Smooth muscle cell (in vitro differentiated cells): ENCODE measurements at regions not wholly inside any gene's neighbourhood (a gene's known extent, or its start where the extent isn't known, plus 50 kb on each side); places are given as distances from the start of the nearest gene placed in this dataset.

Experiments
- DNase-seq: peaks from one replicate; lab custom pipeline; 2025; ENCODE audit not compliant: unreplicated experiment; lab: John Stamatoyannopoulos, UW
- H2AFZ ChIP-seq: fragments of 200-600 bp; sonication (generic); 2 replicates; pipeline ENCODE4 v1.6.0; 2016; ENCODE audit warnings: antibody characterized with exemption, low read depth, mild to moderate bottlenecking
- H3F3A ChIP-seq: fragments of 200-600 bp; sonication (generic); 2 replicates; pipeline ENCODE4 v1.6.0; 2017; ENCODE audit warnings: antibody characterized with exemption, low read depth
- H3K27ac ChIP-seq: fragments of 200-600 bp; sonication (generic); 2 replicates; pipeline ENCODE4 v1.5.1; 2016; ENCODE audit warnings: low read depth, mild to moderate bottlenecking
- H3K27me3 ChIP-seq: fragments of 200-600 bp; sonication (generic); 2 replicates; pipeline ENCODE4 v1.6.1; 2016; ENCODE audit warnings: low read depth, mild to moderate bottlenecking
- H3K36me3 ChIP-seq: fragments of 200-600 bp; sonication (generic); 2 replicates; pipeline ENCODE4 v1.5.1; 2016; ENCODE audit warnings: low read depth
- H3K4me1 ChIP-seq: fragments of 200-600 bp; sonication (generic); 2 replicates; pipeline ENCODE4 v1.5.1; 2016; ENCODE audit warnings: low read depth
- H3K4me2 ChIP-seq: fragments of 200-600 bp; sonication (generic); 2 replicates; pipeline ENCODE4 v1.6.0; 2016; ENCODE audit warnings: mild to moderate bottlenecking
- H3K4me3 ChIP-seq: fragments of 200-600 bp; sonication (generic); 2 replicates; pipeline ENCODE4 v1.5.1; 2016; ENCODE audit warnings: mild to moderate bottlenecking
- H3K79me2 ChIP-seq: fragments of 200-600 bp; sonication (generic); 2 replicates; pipeline ENCODE4 v1.6.0; 2016; ENCODE audit warnings: low read depth, mild to moderate bottlenecking
- H3K9ac ChIP-seq: fragments of 200-600 bp; sonication (generic); 2 replicates; pipeline ENCODE4 v1.6.0; 2016; ENCODE audit warnings: low read depth
- H3K9me3 ChIP-seq: fragments of 200-600 bp; sonication (generic); replicated peaks from 2 replicates; pipeline ENCODE4 v1.5.1; 2016; ENCODE audit warnings: low read depth
- H4K20me1 ChIP-seq: fragments of 200-600 bp; sonication (generic); 2 replicates; pipeline ENCODE4 v1.6.0; 2016; ENCODE audit warnings: low read depth
- CTCF ChIP-seq: fragments of 200-600 bp; sonication (generic); IDR thresholded peaks from 2 replicates; pipeline ENCODE4 v1.5.1; 2017; ENCODE audit warnings: borderline replicate concordance, mild to moderate bottlenecking, antibody characterized with exemption; ENCODE audit not compliant: insufficient read depth, poor library complexity, severe bottlenecking
- WGBS: methylation state at CpG from one replicate; pipeline ENCODE4 v1.1.7; 2016; ENCODE audit warnings: low lambda C conversion rate; 5-methylcytosine and 5-hydroxymethylcytosine counted together

- no peak overlapping the region for H3K9ac ChIP-seq
- H3K4me2 ChIP-seq: no peak overlapping the region
- no peaks in the 10 kb centered on the region for H3K9me3 ChIP-seq
- no peaks in the 10 kb centered on the region for H3K79me2 ChIP-seq
- no peak for TF ChIP-seq CTCF
- DNase-seq: no peak
- H3K36me3 ChIP-seq: no peaks in the 10 kb centered on the region
- no peaks in the 10 kb centered on the region for H3K4me1 ChIP-seq
- no peak overlapping the region for H2AFZ ChIP-seq
- H3K27me3 ChIP-seq: no peaks in the 10 kb centered on the region
- no peak overlapping the region for H3K4me3 ChIP-seq
- H4K20me1 ChIP-seq: no peaks in the 10 kb centered on the region
- WGBS: 90% methylated on average over 8 of the region's 8 CpGs
- H3F3A ChIP-seq: no peaks in the 10 kb centered on the region
- H3K27ac ChIP-seq: no peak overlapping the region
Measured at GRCh38 chr12:17478908-17479673, 610.9 kb downstream of the RERGL start.

- DNase-seq: no peak
- Histone ChIP-seq H3K4me1 (no peaks in the 10 kb centered on the region), H3K4me2 (no peak overlapping the region), H3K9me3 (no peaks in the 10 kb centered on the region), H3K27me3 (no peaks in the 10 kb centered on the region), H2AFZ (no peak overlapping the region), H3K36me3 (no peaks in the 10 kb centered on the region), H3F3A (no peaks in the 10 kb centered on the region), H3K9ac (no peak overlapping the region), H3K27ac (no peak overlapping the region), H3K79me2 (no peaks in the 10 kb centered on the region), H4K20me1 (no peaks in the 10 kb centered on the region), H3K4me3 (no peak overlapping the region)
- no peak for TF ChIP-seq CTCF
- 94% methylated on average over 12 of the region's 12 CpGs for WGBS
Measured at GRCh38 chr12:17470460-17470859, 619.5 kb downstream of the RERGL start.

GRCh38 chr12:17459214-17459613 lies 630.8 kb downstream of the RERGL start:
- Histone ChIP-seq H3K27ac (no peak overlapping the region), H3K36me3 (no peaks in the 10 kb centered on the region), H3K9ac (no peak overlapping the region), H3K9me3 (no peaks in the 10 kb centered on the region), H3K4me1 (no peaks in the 10 kb centered on the region), H2AFZ (no peak overlapping the region), H3K4me2 (no peak overlapping the region), H3K79me2 (no peaks in the 10 kb centered on the region), H3K27me3 (no peaks in the 10 kb centered on the region), H4K20me1 (no peaks in the 10 kb centered on the region), H3F3A (no peaks in the 10 kb centered on the region), H3K4me3 (no peak overlapping the region)
- DNase-seq: no peak
- 72% methylated on average over 2 of the region's 2 CpGs for WGBS
- TF ChIP-seq CTCF: no peak

DNA sequence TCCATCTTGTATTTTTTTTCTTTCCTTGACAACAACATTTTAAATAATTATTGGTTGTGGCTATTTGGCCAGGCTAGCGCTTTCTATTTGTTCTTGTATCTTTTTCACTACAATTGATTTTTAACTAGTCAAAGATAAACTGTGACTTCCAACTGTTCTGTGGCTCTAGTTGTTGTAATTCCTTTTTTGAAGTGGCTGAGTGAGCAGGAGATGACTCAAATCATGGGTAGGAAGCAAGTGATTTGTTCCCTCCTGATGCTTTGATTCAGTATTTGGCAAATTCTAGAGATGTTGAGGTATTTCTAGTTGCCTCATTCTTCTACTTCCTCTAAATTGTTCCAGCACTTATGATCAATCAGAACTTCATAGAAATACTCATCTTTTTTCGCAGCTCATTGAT lies 633.5 kb downstream of the RERGL start:
- no peaks in the 10 kb centered on the region for H3K4me1 ChIP-seq
- H3K4me3 ChIP-seq: no peak overlapping the region
- no peak overlapping the region for H3K4me2 ChIP-seq
- H3K27me3 ChIP-seq: no peaks in the 10 kb centered on the region
- no peak for DNase-seq
- no peaks in the 10 kb centered on the region for H3K9me3 ChIP-seq
- no peak overlapping the region for H3K9ac ChIP-seq
- H3K36me3 ChIP-seq: no peaks in the 10 kb centered on the region
- H2AFZ ChIP-seq: no peak overlapping the region
- WGBS: 78% methylated on average over 2 of the region's 2 CpGs
- TF ChIP-seq CTCF: no peak
- no peak overlapping the region for H3K27ac ChIP-seq
- H4K20me1 ChIP-seq: no peaks in the 10 kb centered on the region
- no peaks in the 10 kb centered on the region for H3F3A ChIP-seq
- H3K79me2 ChIP-seq: no peaks in the 10 kb centered on the region
